ENCODE measurements at regions not wholly inside any gene's neighbourhood (a gene's known extent, or its start where the extent isn't known, plus 50 kb on each side); places are given as distances from the start of the nearest gene placed in this dataset.

- POLR2A ChIA-PET (ENCODE audit: unreplicated experiment) = no interaction called here
Observed at GRCh38 chr3:167032267-167032876, 347.7 kb downstream of the ZBBX start.

More at GRCh38 chr3:167032267-167032876, 347.7 kb downstream of the ZBBX start:
- no peak overlapping the region for H2AK9ac ChIP-seq (replicated peaks; ENCODE audit: low read depth, low read length, poor library complexity)
- no peak overlapping the region for H3K14ac ChIP-seq (replicated peaks; ENCODE audit: low read depth, low read length)
- peaks cover 3% of the 10 kb centered on the region; the same call in 1 of the 2 replicates for H3K9me3 ChIP-seq (ENCODE audit: control insufficient read depth, insufficient read depth, low read length)
- H3K9me1 ChIP-seq (ENCODE audit: insufficient read depth, low read length) = no peaks in the 10 kb centered on the region
- no peak for TF ChIP-seq RFX5 (IDR thresholded peaks at IDR 0.05; ENCODE audit: low read depth, low read length)
- no peak for TF ChIP-seq MAFK (IDR thresholded peaks at IDR 0.05; ENCODE audit: low read depth, low read length)
- peak; percentile 52 for TF ChIP-seq CTCF (conservative IDR thresholded peaks at IDR 0.05; ENCODE audit: low read depth, low read length)
- TF ChIP-seq ELK1 (IDR thresholded peaks at IDR 0.05; ENCODE audit: borderline replicate concordance, low read depth, low read length) = no peak
- no peak for TF ChIP-seq CHD1 (IDR thresholded peaks at IDR 0.05; ENCODE audit: low read depth, low read length)
- no peak for TF ChIP-seq RCOR1 (IDR thresholded peaks at IDR 0.05; ENCODE audit: insufficient replicate concordance, low read length)
- TF ChIP-seq FOS (IDR thresholded peaks at IDR 0.05; ENCODE audit: low read depth, low read length) = no peak
- peak; percentile 53 for TF ChIP-seq SMC3 (IDR thresholded peaks at IDR 0.05; ENCODE audit: low read depth, low read length)
- TF ChIP-seq USF2 (IDR thresholded peaks at IDR 0.05; ENCODE audit: low read depth, low read length) = no peak
- no peak for TF ChIP-seq CEBPB (IDR thresholded peaks at IDR 0.05; ENCODE audit: low read depth, low read length)
- TF ChIP-seq RAD21 (IDR thresholded peaks at IDR 0.05; ENCODE audit: low read length) = peak; percentile 70
- TF ChIP-seq BHLHE40 (IDR thresholded peaks at IDR 0.05; ENCODE audit: low read depth, low read length) = no peak
- no peak for TF ChIP-seq MXI1 (IDR thresholded peaks at IDR 0.05; ENCODE audit: borderline replicate concordance, low read depth, low read length)
- no peak overlapping the region for H3K9ac ChIP-seq (ENCODE audit: low read depth, low read length)
- no peak overlapping the region for H3K27ac ChIP-seq (ENCODE audit: insufficient read depth, low read length)
- no peak overlapping the region for H3K4ac ChIP-seq (ENCODE audit: low read depth, low read length)
- dilution Hi-C loops (cut with HindIII; ENCODE audit: low sequenced_read_pairs, unreplicated experiment) (no loop called here), in situ Hi-C loops (cut with MboI; ENCODE audit: low sequenced_read_pairs) (loop anchor here (25.0 kb wide), 1 partner anchor 1020 kb away; no protein-coding TSS in a partner anchor), intact Hi-C loops (cut with micrococcal nuclease) (loop anchor here (2.0 to 10.0 kb wide), 3 partner anchors 1020 to 1408 kb away; no protein-coding TSS in a partner anchor)
- H3K4me3 ChIP-seq (ENCODE audit: insufficient read depth, low read depth, low read length) = no peak overlapping the region
- no TSS peak for BruUV-seq (replicated peaks)
- no peak overlapping the region for H3K18ac ChIP-seq (ENCODE audit: low read depth, low read length)
- no CpG with 5 or more reads among the region's 5 CpGs for WGBS, 2 experiments (ENCODE audit: extremely low coverage in 2 of 2, insufficient read length in 1 of 2)
- no peak overlapping the region for H2AK5ac ChIP-seq (ENCODE audit: low read depth, low read length)
- no peak overlapping the region for H2AFZ ChIP-seq (replicated peaks; ENCODE audit: low read length, poor library complexity)
- H4K20me1 ChIP-seq (ENCODE audit: insufficient read depth, low read length) = no peaks in the 10 kb centered on the region
- no peak overlapping the region for H3K4me2 ChIP-seq (ENCODE audit: low read depth, low read length)
- no peak overlapping the region for H4K91ac ChIP-seq (ENCODE audit: insufficient read depth, low read depth, low read length)
- DNase-seq (peak; percentile 39), ATAC-seq (ENCODE audit: low read depth) (no peak)
- H3K56ac ChIP-seq (ENCODE audit: extremely low read depth, insufficient read depth, low read length) = no peak overlapping the region
- no peaks in the 10 kb centered on the region for H3K79me1 ChIP-seq (ENCODE audit: low read depth in 1 of 2, low read length in 2 of 2)
- no peaks in the 10 kb centered on the region for H3K27me3 ChIP-seq (ENCODE audit: control insufficient read depth, insufficient read depth, low read length)
- no peak overlapping the region for H2BK5ac ChIP-seq (ENCODE audit: low read depth, low read length, poor library complexity, severe bottlenecking)
- CTCF ChIA-PET = interaction anchor here (1.1 to 1.3 kb wide), 2 partner anchors 1017 to 1018 kb away, joined by 3 to 5 read pairs; no protein-coding TSS in a partner anchor
- no peak overlapping the region for H2BK15ac ChIP-seq (ENCODE audit: low read depth, low read length)
- H4K5ac ChIP-seq (ENCODE audit: low read depth, low read length) = no peak overlapping the region
- H2BK120ac ChIP-seq (ENCODE audit: low read depth, low read length) = no peak overlapping the region
- no peaks in the 10 kb centered on the region for H3K4me1 ChIP-seq (ENCODE audit: control insufficient read depth, insufficient read depth, low read length)
- no peaks in the 10 kb centered on the region for H3K36me3 ChIP-seq (ENCODE audit: control insufficient read depth, insufficient read depth, low read length)
- no peak overlapping the region for H3K23ac ChIP-seq (ENCODE audit: low read depth, low read length)
- H4K8ac ChIP-seq (ENCODE audit: low read depth in 2 of 2, low read length in 2 of 2) = no peak overlapping the region
- no peak overlapping the region for H2BK20ac ChIP-seq (ENCODE audit: low read depth, low read length)

All from IMR-90 (cell line).